PC-9 (cell line): ENCODE measurements at regions not wholly inside any gene's neighbourhood (a gene's known extent, or its start where the extent isn't known, plus 50 kb on each side); places are given as distances from the start of the nearest gene placed in this dataset.

ENCODE experiments used
- BruUV-seq: library from RNA; stranded (reverse); fragments of 400-500 nt; replicated peaks from 2 replicates; lab custom pipeline; 2021; lab: Mats Ljungman, UMichigan
- CTCF ChIA-PET: fragments of 300-600 bp; sonication (Branson Sonifier 250); formaldehyde crosslinking; loops from one replicate; lab custom pipeline; 2022; ENCODE audit warnings: antibody characterized with exemption; lab: Charles Lee
- POLR2A ChIA-PET: fragments of 300-600 bp; sonication (Branson Sonifier 250); formaldehyde crosslinking; loops from one replicate; lab custom pipeline; 2022; ENCODE audit warnings: antibody characterized with exemption; ENCODE audit not compliant: unreplicated experiment; lab: Charles Lee
- DNase-seq, 2 experiments: peaks; one replicate each; pipeline versions ENCODE4 v3.0.0 to v3.0.0-alpha.2; 2015 to 2022; ENCODE audit warnings: mixed read lengths in 1 of 2
- H2AFZ ChIP-seq: fragments of 200-600 bp; sonication (generic); 2 replicates; pipeline ENCODE4 v1.8.1; 2017; ENCODE audit warnings: antibody characterized with exemption
- H3F3A ChIP-seq: fragments of 200-600 bp; sonication (generic); 2 replicates; pipeline ENCODE4 v1.8.1; 2017; ENCODE audit warnings: antibody characterized with exemption, mild to moderate bottlenecking, low read depth; ENCODE audit not compliant: insufficient read depth
- H3K27ac ChIP-seq: fragments of 200-600 bp; sonication (generic); 2 replicates; pipeline ENCODE4 v1.6.1; 2016; ENCODE audit warnings: mixed run types
- H3K27me3 ChIP-seq: fragments of 200-600 bp; sonication (generic); 2 replicates; pipeline ENCODE4 v1.6.1; 2016; ENCODE audit warnings: low read depth, mixed run types; ENCODE audit not compliant: insufficient read depth
- H3K36me3 ChIP-seq: fragments of 200-600 bp; sonication (generic); 2 replicates; pipeline ENCODE4 v1.6.1; 2016; ENCODE audit warnings: low read depth, mixed run types
- H3K4me1 ChIP-seq: fragments of 200-600 bp; sonication (generic); replicated peaks from 2 replicates; pipeline ENCODE4 v1.6.1; 2016; ENCODE audit warnings: mixed run types; ENCODE audit not compliant: insufficient read depth
- H3K4me2 ChIP-seq: fragments of 200-600 bp; sonication (generic); 2 replicates; pipeline ENCODE4 v1.6.1; 2017; ENCODE audit warnings: mixed run types
- H3K4me3 ChIP-seq: fragments of 200-600 bp; sonication (generic); 2 replicates; pipeline ENCODE4 v1.6.1; 2016; ENCODE audit warnings: mixed run types
- H3K79me2 ChIP-seq: fragments of 200-600 bp; sonication (generic); 2 replicates; pipeline ENCODE4 v1.6.1; 2017; ENCODE audit warnings: low read depth, mixed run types
- H3K9me2 ChIP-seq: fragments of 200-600 bp; sonication (generic); 2 replicates; pipeline ENCODE4 v1.8.1; 2017; ENCODE audit warnings: mild to moderate bottlenecking; ENCODE audit not compliant: insufficient read depth
- H3K9me3 ChIP-seq: fragments of 200-600 bp; sonication (generic); 2 replicates; pipeline ENCODE4 v1.8.1; 2016; ENCODE audit warnings: low read depth; ENCODE audit not compliant: insufficient read depth
- H4K20me1 ChIP-seq: fragments of 200-600 bp; sonication (generic); 2 replicates; pipeline ENCODE4 v1.8.1; 2017; ENCODE audit not compliant: insufficient read depth
- EZH2 ChIP-seq: fragments of 200-600 bp; sonication (generic); IDR thresholded peaks from 2 replicates; pipeline ENCODE4 v1.8.0; 2017; ENCODE audit warnings: antibody characterized with exemption, low read depth
- intact Hi-C: fragments of 100-400 bp; cut with micrococcal nuclease; formaldehyde crosslinking; loops from one replicate; pipeline ENCODE4 v1.10.0; 2022; ENCODE audit not compliant: unreplicated experiment
- TF ChIP-seq, protein P1 (sequence below): fragments of 200-600 bp; sonication (generic); conservative IDR thresholded peaks from 2 replicates; pipeline ENCODE4 v1.6.1; 2017; ENCODE audit warnings: mixed run types, antibody characterized with exemption, mild to moderate bottlenecking, moderate library complexity

DNA sequence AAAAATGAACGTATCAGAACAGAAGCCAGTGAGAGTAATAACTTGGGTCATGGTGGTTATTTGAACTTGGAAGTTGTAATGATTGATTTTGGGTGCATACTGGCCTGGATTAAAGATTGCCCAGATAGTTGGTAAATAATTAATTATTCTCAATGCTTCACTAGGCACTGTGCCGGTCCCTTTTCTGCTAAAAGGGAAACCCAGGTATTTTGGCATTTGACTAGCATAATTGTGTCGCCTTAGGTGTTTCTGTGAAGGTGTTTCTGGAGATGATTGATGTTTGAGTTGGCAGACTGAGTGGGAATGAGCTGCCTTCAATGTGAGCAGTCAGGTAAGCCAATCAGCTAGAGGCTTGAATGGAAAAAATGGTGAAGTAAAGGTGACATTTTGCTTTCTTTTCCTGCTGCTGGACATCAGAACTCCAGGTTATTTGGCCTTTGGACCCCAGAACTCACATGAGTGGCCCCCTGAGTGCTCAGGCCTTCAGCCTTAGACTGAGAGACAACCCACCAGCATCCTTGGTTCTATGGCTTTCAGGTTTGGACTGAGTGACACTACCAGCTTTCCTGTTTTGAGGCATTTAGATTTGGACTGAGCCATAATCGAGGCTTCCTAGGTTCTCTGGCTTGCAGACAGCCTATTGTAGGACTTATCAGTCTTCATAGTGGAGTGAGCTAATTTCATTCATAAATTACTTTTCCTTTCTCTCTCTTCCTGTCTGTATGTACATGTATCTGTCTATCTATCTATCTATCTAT, 120.7 kb upstream of the PAPPA start:
- Histone ChIP-seq H3K4me3 (no peak overlapping the region), H3K9me2 (no peaks in the 10 kb centered on the region), H3K79me2 (no peaks in the 10 kb centered on the region), H3K27ac (no peak overlapping the region), H3F3A (no peaks in the 10 kb centered on the region), H3K36me3 (no peaks in the 10 kb centered on the region), H3K4me2 (no peak overlapping the region), H3K9me3 (no peaks in the 10 kb centered on the region), H3K27me3 (no peaks in the 10 kb centered on the region), H3K4me1 (no peaks in the 10 kb centered on the region), H2AFZ (no peak overlapping the region), H4K20me1 (no peaks in the 10 kb centered on the region)
- no TSS peak for BruUV-seq
- no peak for DNase-seq
- TF ChIP-seq EZH2: no peak
- TF ChIP-seq, protein P1, sequence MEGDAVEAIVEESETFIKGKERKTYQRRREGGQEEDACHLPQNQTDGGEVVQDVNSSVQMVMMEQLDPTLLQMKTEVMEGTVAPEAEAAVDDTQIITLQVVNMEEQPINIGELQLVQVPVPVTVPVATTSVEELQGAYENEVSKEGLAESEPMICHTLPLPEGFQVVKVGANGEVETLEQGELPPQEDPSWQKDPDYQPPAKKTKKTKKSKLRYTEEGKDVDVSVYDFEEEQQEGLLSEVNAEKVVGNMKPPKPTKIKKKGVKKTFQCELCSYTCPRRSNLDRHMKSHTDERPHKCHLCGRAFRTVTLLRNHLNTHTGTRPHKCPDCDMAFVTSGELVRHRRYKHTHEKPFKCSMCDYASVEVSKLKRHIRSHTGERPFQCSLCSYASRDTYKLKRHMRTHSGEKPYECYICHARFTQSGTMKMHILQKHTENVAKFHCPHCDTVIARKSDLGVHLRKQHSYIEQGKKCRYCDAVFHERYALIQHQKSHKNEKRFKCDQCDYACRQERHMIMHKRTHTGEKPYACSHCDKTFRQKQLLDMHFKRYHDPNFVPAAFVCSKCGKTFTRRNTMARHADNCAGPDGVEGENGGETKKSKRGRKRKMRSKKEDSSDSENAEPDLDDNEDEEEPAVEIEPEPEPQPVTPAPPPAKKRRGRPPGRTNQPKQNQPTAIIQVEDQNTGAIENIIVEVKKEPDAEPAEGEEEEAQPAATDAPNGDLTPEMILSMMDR: no peak
- intact Hi-C loops: no loop called here
- CTCF ChIA-PET: no interaction called here
- POLR2A ChIA-PET: no interaction called here

DNA sequence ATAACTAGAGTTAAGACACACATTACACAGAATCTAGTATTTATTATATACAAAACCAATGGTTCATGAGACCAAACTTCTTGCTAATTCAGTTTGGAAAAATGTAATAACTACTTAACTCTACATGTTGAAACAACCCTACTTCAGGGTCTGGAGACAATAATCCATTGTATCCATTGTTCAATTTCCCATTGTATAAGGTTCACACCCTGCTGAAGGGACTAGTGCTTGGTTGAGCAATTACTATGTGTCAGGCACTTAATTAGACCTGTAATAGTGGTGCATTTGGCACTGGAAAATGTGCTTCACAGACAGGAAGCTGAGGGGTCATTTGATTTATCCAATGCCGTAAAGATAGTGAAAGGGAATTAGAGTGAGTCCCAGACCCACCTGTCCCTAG, 114.3 kb upstream of the PAPPA start:
- DNase-seq: no peak
- Histone ChIP-seq H4K20me1 (no peaks in the 10 kb centered on the region), H3K4me3 (no peak overlapping the region), H3K27me3 (no peaks in the 10 kb centered on the region), H2AFZ (no peak overlapping the region), H3K79me2 (no peaks in the 10 kb centered on the region), H3K9me3 (no peaks in the 10 kb centered on the region), H3K4me2 (no peak overlapping the region), H3K4me1 (no peaks in the 10 kb centered on the region), H3K27ac (no peak overlapping the region), H3F3A (no peaks in the 10 kb centered on the region), H3K9me2 (no peaks in the 10 kb centered on the region), H3K36me3 (no peaks in the 10 kb centered on the region)
- TF ChIP-seq, protein P1: no peak
- TF ChIP-seq EZH2: no peak
- ChIA-PET CTCF (no interaction called here), POLR2A (no interaction called here)
- no TSS peak for BruUV-seq
- intact Hi-C loops: no loop called here

DNA sequence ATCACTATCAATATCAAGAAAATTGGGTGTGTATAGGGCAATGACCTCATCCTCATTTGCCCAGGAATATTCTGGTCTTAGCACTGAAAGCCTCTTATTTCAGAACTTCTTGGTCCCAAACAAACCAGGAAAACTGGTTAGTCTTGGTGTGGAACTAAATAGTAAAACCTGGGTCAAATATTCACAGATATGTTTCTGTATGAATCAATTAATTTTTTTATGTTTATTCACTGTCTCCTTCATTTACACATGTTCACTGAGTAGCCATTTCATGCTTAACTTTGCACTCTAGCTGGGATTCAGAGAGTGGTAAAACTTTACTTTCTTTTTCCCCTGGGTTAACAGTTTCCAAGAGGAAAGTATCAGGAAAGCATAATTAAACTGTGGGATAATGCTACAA, 113.7 kb upstream of the PAPPA start:
- no peak overlapping the region for H3K27ac ChIP-seq
- intact Hi-C loops: no loop called here
- H4K20me1 ChIP-seq: no peaks in the 10 kb centered on the region
- H3K27me3 ChIP-seq: no peaks in the 10 kb centered on the region
- no peaks in the 10 kb centered on the region for H3K4me1 ChIP-seq
- ChIA-PET POLR2A (no interaction called here), CTCF (no interaction called here)
- H2AFZ ChIP-seq: no peak overlapping the region
- no peak overlapping the region for H3K4me3 ChIP-seq
- no peak for DNase-seq
- no peaks in the 10 kb centered on the region for H3K79me2 ChIP-seq
- no peaks in the 10 kb centered on the region for H3F3A ChIP-seq
- TF ChIP-seq, protein P1: no peak
- no peak for TF ChIP-seq EZH2
- no TSS peak for BruUV-seq
- H3K9me2 ChIP-seq: no peaks in the 10 kb centered on the region
- H3K4me2 ChIP-seq: no peak overlapping the region
- no peaks in the 10 kb centered on the region for H3K36me3 ChIP-seq
- H3K9me3 ChIP-seq: no peaks in the 10 kb centered on the region
